ENCODE measurements at regions not wholly inside any gene's neighbourhood (a gene's known extent, or its start where the extent isn't known, plus 50 kb on each side); places are given as distances from the start of the nearest gene placed in this dataset.

DNA sequence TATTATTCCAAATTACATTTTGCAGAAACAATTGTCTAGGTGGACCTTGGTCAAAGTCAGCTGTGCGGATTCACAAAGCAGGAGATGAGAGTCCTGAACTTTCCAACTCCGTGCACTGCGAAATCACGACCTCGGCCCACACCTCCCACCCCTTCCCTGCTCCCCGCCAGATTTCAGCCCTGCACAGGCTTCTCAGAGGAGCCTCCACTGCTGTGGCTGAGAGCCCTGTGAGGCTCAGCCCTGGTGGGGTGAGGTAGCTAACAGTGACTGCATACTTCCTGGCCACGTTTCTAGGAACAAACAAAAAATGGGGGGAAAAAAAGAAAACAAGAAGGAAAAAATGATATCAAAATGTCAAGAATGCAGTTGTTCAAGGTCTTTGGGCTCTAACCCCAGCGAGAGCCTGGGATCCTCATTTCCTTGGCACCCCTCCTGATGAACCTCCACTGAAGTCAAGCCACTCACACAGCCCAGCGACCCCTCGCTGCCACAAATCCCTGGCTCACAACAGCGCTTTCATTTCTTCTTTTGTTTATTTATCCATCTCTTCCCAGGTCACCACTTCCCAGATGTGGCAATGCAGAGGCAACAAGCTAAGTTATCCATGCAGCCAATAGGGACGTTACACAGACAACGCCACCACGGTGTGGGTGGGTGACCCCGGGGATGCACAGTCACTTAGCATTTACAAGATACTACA lies 729.7 kb upstream of the ID2 start:
- Histone ChIP-seq H3K9me3 (no peaks in the 10 kb centered on the region), H3K27me3 (peaks cover 0 to 9% (median 0%) of the 10 kb centered on the region in 3 donors), H3K36me3 (no peaks in the 10 kb centered on the region), H3K4me3 (no peak overlapping the region), H3K27ac (no peak overlapping the region), H3K4me1 (no peaks in the 10 kb centered on the region)
- TF ChIP-seq, protein P1, sequence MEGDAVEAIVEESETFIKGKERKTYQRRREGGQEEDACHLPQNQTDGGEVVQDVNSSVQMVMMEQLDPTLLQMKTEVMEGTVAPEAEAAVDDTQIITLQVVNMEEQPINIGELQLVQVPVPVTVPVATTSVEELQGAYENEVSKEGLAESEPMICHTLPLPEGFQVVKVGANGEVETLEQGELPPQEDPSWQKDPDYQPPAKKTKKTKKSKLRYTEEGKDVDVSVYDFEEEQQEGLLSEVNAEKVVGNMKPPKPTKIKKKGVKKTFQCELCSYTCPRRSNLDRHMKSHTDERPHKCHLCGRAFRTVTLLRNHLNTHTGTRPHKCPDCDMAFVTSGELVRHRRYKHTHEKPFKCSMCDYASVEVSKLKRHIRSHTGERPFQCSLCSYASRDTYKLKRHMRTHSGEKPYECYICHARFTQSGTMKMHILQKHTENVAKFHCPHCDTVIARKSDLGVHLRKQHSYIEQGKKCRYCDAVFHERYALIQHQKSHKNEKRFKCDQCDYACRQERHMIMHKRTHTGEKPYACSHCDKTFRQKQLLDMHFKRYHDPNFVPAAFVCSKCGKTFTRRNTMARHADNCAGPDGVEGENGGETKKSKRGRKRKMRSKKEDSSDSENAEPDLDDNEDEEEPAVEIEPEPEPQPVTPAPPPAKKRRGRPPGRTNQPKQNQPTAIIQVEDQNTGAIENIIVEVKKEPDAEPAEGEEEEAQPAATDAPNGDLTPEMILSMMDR (IDR thresholded peaks at IDR 0.05 in 4 of 5, conservative IDR thresholded peaks at IDR 0.05 in 1 of 5): no peak
- no peak for TF ChIP-seq POLR2A (IDR thresholded peaks at IDR 0.05)
- in situ Hi-C loops (cut with MboI; ENCODE audit: low sequenced_read_pairs in 4 of 4): no loop called here
- ATAC-seq: no peak
- intact Hi-C loops (cut with DNase I; ENCODE audit: low total_unique reads): no loop called here
- DNase-seq: no peak

DNA sequence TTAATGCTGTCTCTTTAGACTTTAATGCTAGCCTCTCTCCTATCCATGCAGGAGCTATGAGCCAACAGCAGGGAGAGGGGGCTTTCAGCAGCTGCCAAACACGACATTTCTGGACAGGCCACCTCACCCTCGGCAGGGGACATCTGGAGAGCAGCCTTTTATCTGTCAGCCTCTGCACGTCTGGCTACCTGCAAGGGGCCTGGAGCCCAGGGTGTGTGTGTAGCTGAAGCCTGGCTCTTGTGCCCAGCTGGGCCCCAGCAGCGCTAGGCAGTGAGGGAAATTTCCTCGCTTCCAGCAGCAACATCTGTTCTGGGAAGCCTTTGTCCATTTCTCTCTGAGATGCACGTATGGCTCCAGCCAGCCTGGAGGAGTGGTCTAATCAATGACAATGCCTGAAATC lies 728.7 kb upstream of the ID2 start:
- DNase-seq (no peak), ATAC-seq (no peak)
- in situ Hi-C loops (cut with MboI; ENCODE audit: low sequenced_read_pairs in 4 of 4): no loop called here
- Histone ChIP-seq H3K9me3 (no peaks in the 10 kb centered on the region), H3K27me3 (peaks cover 0 to 7% (median 0%) of the 10 kb centered on the region in 3 donors), H3K4me3 (no peak overlapping the region), H3K36me3 (no peaks in the 10 kb centered on the region), H3K4me1 (no peaks in the 10 kb centered on the region), H3K27ac (no peak overlapping the region)
- intact Hi-C loops (cut with DNase I; ENCODE audit: low total_unique reads): no loop called here
- TF ChIP-seq, protein P1 (IDR thresholded peaks at IDR 0.05 in 4 of 5, conservative IDR thresholded peaks at IDR 0.05 in 1 of 5): no peak
- no peak for TF ChIP-seq POLR2A (IDR thresholded peaks at IDR 0.05)

DNA sequence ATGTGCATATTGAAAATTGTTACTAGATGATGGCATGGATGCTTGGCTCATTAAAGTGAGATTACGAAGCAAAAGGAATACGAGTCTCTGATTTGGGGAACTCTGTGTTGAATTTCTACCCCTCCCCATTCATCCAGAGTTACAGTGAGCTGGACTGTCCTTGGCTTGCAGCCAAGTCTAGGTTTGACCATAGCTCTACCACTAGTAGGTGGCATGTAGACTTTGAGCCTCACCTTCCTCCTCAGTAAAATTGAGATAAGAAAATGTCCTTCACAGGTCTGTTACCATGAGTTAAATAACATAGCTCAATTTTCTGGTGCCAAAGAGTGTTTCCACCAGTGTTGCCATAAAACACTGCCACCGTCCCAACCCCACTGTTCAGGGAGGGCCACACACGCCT lies 727.6 kb upstream of the ID2 start:
- no peak for DNase-seq
- TF ChIP-seq POLR2A (IDR thresholded peaks at IDR 0.05): no peak
- TF ChIP-seq, protein P1 (IDR thresholded peaks at IDR 0.05 in 4 of 5, conservative IDR thresholded peaks at IDR 0.05 in 1 of 5): no peak
- Histone ChIP-seq H3K9me3 (no peaks in the 10 kb centered on the region), H3K4me1 (no peaks in the 10 kb centered on the region), H3K27ac (no peak overlapping the region), H3K4me3 (no peak overlapping the region), H3K27me3 (peaks cover 0 to 3% (median 0%) of the 10 kb centered on the region in 3 donors), H3K36me3 (no peaks in the 10 kb centered on the region)
- intact Hi-C loops (cut with DNase I; ENCODE audit: low total_unique reads): no loop called here
- in situ Hi-C loops (cut with MboI; ENCODE audit: low sequenced_read_pairs in 4 of 4): no loop called here
- no peak for ATAC-seq

DNA sequence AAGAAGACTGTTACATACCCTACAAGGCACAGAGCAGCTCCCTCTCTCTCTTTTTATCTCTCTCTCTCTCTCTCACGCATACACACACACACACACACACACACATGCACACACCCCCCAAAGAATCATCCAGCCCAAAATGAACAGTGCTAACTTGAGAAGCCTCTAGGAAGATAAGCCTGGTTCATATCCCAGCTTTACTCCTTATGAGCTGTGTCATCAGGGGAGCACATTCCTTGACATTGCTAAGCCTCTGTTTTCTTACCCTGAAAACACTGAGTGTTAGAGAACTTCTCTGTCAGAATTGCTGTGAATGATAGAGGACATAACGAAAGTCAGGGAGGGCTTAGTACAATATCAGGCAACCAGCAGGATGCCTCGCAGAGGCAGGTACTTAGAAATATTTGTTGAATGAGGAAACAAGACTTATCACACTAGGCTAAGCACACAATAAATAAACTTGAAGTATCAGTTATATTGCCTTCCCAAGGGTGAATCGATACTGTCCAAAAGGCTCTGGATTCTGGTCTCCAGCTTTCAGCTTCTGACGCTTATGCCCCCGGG lies 725.6 kb upstream of the ID2 start:
- Histone ChIP-seq H3K27me3 (no peaks in the 10 kb centered on the region), H3K27ac (no peak overlapping the region), H3K4me1 (no peaks in the 10 kb centered on the region), H3K9me3 (no peaks in the 10 kb centered on the region), H3K36me3 (no peaks in the 10 kb centered on the region), H3K4me3 (no peak overlapping the region)
- intact Hi-C loops (cut with DNase I; ENCODE audit: low total_unique reads): no loop called here
- DNase-seq: no peak
- in situ Hi-C loops (cut with MboI; ENCODE audit: low sequenced_read_pairs in 4 of 4): no loop called here
- ATAC-seq: no peak
- TF ChIP-seq, protein P1 (IDR thresholded peaks at IDR 0.05 in 4 of 5, conservative IDR thresholded peaks at IDR 0.05 in 1 of 5): no peak
